GM23338 (cell line): ENCODE measurements at regions not wholly inside any gene's neighbourhood (a gene's known extent, or its start where the extent isn't known, plus 50 kb on each side); places are given as distances from the start of the nearest gene placed in this dataset.
"Not testable (repeated sequence)": the region's sequence is repeated elsewhere in the genome, so short reads cannot be mapped to it uniquely, and the experiment has no call there.

Experiments
- CTCF ChIP-seq, 2 experiments: fragments of 200-600 bp in 1 of 2; sonication (generic) in 1 of 2; conservative IDR thresholded peaks; 2 replicates each; pipeline versions ENCODE4 v1.5.1 to v1.6.1; 2016 to 2017; ENCODE audit warnings: antibody characterized with exemption in 2 of 2, low read depth in 2 of 2, mild to moderate bottlenecking in 2 of 2, moderate library complexity in 1 of 2
- EZH2phosphoT487 ChIP-seq: fragments of 200-600 bp; sonication (generic); IDR thresholded peaks from one replicate; pipeline ENCODE4 v1.8.1; 2018; ENCODE audit warnings: antibody characterized with exemption; ENCODE audit not compliant: unreplicated experiment
- POLR2AphosphoS5 ChIP-seq: IDR thresholded peaks from 2 replicates; pipeline ENCODE4 v1.6.1; 2016; ENCODE audit warnings: antibody characterized with exemption, low read depth

GRCh38 chr22:16387543-16387942, 205.1 kb downstream of the CCT8L2 start:
- not testable (repeated sequence) for TF ChIP-seq CTCF (conservative IDR thresholded peaks at IDR 0.05; ENCODE audit: low read depth in 2 of 2); EZH2phosphoT487; POLR2AphosphoS5
